ENCODE measurements at regions not wholly inside any gene's neighbourhood (a gene's known extent, or its start where the extent isn't known, plus 50 kb on each side); places are given as distances from the start of the nearest gene placed in this dataset.
"Not testable (repeated sequence)": the region's sequence is repeated elsewhere in the genome, so short reads cannot be mapped to it uniquely, and the experiment has no call there.

DNA sequence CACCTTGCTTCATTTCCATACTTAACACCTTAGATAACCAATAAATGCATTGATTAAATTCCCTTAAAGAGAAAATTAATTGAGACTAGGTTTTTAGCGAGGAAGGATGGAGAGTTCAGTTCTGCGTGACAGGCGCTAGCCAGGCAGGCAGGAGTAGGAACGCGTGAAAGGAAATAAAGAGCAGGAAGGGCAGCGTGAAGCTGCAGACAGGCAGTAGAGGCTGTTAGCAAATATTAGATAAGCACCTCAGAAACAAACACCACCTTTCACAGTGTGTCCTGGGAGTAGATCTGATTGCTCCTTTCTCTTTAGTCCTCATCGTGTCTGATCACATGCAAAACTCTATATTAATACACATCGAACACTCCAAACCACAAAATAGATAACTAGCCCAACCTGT, 282.7 kb upstream of the ADGRL2 start:
- DNase-seq, result no peak

DNA sequence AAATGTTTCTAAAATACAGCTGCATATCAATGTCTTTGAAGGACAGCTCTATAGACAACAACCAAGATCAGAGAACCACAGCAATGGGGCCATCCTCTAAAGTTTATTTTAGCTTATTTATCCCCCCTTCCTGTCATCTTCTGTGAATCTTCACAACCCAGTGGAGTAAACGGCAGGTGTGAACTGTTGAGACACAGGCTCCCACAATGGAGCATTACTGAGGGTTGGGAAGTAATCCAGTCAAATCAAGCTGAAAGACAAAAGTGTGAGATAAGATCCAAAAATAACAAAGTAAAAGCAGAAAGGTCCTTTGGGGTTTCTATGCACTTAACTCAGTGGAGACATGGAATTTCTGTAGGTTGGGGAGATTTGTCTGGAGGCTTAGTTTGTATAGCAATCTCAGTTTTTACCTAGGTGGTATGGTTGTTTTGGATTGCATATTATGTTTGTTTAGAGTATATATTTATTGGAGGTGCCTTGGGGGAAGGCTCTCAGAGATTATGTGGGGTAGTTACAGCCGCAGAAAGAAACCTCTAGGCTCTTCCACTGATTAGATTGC, 286.9 kb upstream of the ADGRL2 start:
- no peak for DNase-seq

DNA sequence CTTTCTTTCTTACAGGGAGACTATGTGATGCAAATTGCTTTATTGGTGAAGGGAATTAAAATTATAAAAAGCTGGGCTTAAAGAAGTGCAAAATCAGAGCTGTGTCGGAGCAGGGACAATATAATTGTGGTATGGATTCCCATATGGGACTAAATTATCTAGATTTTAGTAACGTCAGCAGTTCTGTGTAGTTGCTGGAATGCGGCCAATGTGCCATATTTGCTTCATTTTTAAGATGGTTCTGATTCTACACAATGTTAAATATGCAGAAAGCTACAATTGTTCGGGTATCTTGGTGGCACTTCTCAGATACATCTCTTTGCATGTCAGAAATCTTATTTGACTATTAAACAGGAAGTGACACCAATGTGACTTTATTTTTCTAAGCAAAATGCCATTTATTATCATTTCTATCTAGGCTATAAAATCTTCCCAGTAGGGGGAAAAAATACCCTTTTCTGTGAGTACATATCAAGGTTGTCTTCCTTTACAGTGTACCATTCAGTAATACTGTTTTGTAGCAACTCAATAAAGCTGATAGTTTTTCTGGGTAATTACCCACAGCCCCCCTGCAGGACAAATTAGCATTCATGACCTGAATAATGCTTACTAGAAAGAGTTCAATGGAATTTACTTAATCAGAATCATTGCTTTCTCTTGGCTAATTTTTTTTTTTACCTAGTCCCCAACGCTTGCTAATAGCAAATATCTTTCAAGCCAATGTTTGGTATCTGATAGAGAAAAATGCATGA, 288.3 kb upstream of the ADGRL2 start:
- DNase-seq, result peak in 1 of 2 experiments; percentile 48

GRCh38 chr1:81511281-81511680, 289.5 kb upstream of the ADGRL2 start:
- no peak for DNase-seq

DNA sequence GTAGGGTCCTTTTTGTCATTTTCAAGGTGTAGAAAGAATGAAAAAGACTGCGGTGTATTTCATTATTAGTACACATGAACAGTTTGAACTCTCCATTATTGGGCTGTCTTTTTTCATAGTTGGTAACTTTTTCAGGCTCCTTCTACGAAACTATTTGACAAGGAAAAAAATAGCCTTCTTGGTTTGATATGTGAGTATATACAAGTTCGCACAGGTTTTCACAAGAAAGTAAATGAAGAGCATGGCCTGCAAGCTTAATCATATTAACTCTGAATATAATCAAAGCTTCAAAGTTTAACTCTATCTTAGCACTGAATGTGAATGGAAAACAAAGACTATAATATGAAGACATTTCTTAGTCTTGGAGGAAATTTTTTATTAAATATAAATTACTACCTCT, 290.0 kb upstream of the ADGRL2 start:
- no peak for DNase-seq

DNA sequence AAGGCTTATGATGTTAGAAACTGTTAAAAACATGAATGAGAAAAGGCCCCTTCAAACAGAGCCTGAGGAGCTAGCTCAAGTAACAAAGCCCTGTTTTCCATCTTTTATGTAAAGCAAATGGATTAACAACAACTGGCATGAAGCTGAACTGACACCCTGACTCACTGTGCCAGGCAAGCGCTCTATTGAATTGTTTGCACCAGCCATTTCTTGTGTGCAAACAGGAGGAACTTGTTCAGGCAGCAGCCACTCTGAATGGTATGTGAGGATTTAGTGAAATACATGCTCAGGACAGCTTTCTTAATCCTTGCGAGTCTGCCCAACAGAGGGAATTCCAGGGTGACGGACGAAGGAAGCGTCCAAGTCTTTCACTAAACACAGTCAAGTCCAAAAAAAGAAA, 291.1 kb upstream of the ADGRL2 start:
- no peak for DNase-seq

DNA sequence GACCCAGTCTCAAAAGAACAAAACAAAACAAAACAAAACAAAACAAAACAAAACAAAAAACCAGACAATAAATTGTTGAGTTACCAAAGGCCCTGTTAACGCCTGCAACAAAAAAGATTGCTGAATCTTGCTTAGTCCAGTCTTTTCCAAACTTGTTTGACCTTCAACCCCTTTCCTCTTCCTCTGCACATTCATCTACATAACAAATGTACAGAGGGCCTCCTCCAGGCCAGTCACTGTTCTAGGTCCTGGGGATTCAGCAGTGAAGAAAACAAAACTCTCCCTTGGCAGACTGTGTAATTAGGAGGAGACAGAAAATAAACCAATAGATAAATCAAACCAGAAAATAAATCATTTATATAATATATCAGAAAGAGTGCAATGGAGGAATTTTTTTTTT, 294.0 kb upstream of the ADGRL2 start:
- DNase-seq, result no peak

DNA sequence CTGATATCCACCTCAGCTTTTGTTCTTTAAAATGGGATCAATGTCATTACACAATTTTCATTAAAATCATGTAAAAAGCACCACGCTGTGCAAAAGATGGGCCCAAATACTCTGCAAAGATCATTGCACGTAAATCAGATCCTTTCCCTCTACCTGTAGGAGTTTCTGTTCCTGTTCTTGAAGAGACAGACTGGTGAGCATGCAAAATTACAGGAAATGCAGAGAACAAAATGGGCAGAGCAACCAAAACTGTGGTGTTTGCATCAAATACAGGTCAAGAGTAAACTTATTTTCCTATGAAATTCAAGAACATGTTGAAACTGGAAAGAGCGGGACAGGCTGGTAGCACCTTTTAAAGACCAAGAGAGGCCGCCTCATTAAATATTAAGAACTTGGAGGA, 294.9 kb upstream of the ADGRL2 start:
- DNase-seq, result no peak

DNA sequence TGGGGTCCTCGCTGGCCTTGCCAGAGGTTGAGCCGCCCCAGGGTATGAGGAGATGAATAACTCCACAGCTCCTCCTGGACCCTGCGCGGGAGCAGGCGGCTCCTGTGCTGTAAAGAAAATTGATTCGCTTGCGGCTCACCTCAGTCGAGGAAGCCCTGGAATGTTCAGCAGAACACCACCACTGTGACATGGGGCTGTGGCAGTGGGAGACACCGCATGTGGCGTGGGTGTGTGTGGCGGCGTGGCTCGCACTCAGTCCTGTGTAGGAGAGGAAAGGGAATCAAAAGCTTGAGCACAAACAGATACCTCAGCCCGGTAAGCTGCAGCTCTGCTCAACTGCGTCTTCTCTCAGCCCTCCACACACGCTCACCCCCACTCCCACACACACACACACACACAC, 295.9 kb upstream of the ADGRL2 start:
- not testable (repeated sequence) for DNase-seq

- DNase-seq, result not testable (repeated sequence)
Measured at GRCh38 chr1:81502705-81503104, 298.0 kb upstream of the ADGRL2 start.

DNA sequence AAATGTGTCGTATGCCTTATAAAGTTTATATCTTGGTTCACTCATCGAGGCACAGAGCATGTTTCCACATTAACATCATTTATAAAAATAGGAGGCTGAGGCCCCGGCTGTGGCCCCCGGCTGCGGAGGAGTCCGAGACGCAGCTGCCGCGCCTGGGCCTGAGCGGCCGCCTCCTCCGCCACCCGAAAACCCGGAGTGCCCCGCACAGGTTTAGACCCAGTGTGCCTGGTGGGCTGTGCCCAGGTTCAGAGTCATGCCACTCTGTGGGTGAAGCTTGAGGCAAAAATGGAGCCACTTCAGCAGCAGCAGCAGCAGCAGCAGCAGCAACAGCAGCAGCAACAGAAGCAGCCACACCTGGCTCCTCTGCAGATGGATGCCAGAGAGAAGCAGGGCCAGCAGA, 299.2 kb upstream of the ADGRL2 start:
- DNase-seq, result not testable (repeated sequence)

DNA sequence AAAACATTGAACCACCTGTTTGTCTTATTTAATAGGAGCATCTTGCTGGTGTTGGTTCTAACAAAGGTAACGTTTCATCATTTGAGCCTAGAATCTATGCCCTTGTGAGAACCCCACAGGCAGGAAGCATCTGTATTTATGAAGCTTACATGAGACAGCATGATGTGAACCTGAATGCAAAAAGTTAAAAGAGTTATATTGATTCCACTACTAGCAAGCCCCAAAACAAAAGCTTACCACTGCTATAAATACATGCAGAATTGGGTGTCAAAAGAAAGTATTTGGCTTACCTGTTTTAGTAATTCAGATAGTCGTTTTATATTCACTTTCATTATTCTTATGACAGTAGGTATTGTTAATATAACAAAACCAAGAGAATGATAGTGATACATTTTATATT, 301.2 kb upstream of the ADGRL2 start:
- DNase-seq, result no peak

- no peak for DNase-seq
Measured at GRCh38 chr1:81498471-81499462, 302.0 kb upstream of the ADGRL2 start.

GRCh38 chr1:81496349-81496748, 304.4 kb upstream of the ADGRL2 start:
- no peak for DNase-seq

GRCh38 chr1:81493102-81493869, 307.4 kb upstream of the ADGRL2 start:
- DNase-seq, result no peak

GRCh38 chr1:81492628-81493027, 308.1 kb upstream of the ADGRL2 start:
- no peak for DNase-seq

DNA sequence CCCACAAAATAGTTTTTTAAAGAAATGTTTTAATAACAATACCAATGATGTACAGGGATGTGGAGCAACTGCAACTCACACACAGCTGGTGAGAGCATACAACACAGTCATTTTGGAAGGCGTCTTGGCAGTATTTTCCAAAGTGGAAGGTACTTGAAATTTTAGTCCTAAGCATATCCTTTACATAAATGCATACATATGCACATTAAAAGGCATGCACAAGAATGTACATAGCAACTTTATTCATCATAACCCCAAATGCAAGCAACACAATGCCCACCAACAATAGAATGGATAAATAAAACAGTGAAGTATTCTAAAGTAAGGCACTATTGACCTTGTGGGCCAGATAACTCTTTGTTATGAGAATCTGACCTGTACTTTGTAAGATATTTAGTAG, 310.1 kb upstream of the ADGRL2 start:
- no peak for DNase-seq

DNA sequence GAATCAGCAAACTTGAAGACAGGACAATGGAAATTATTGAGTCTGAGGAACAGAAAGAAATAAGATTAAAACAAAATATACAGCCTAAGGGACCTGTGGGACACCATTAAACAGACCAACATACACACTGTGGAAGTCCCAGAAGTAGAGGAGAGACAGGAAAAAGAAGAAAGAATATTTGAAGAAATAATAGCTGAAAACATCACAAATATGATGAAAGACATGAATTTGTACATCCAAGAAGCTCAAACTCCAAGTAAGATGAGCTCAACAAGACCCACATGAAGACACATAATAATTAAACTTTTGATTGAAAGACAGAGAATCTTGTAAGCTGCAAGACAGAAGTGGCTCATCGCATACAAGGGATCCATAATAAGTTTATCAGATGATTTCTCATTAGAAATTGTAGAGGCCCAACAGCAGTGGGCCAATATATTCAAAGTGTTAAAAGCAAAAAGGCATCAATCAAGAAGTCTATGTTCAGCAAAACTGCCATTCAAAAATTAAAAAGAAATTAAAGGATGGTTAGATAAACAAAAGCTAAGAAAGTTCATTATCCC, 311.3 kb upstream of the ADGRL2 start:
- no peak for DNase-seq

DNA sequence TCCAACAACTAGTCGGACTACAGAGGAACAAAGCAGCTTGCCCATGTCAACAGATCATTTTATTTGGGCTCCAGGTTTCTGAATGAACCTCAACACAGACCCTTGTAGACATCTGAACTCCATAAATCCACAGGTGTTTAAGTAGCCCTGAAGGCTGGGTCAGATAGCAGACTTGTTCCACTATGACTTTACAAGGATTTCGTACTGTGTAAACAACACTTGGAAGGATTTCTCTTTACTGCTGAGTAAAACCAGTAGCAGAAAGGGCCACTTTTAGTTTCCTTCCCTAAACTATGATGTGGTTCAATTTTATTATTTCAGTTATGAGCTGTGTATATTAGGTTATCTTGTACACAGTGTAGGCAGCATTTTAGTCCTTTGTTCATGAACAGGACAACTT, 316.4 kb upstream of the ADGRL2 start:
- no peak for DNase-seq

DNA sequence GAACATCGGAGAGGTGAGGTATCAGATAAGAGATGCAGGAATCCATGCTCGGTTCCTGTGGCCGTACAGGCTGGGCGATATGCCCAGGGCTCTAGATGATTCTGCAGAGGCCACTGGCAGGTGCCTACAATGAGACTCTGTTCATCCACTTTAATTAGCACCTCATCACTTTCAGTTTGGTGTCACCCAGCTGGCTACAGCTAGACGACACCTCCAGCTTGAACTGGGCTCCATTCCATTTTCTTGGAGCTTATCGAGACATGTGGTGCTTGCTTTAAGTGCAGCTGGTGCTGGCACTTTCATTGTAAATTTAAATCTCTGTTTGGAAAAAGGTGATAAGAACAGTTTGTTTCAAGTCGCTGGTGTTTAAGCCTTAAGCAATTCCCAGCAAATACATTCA, 322.5 kb upstream of the ADGRL2 start:
- peak; percentile 7 to 51 for DNase-seq

GRCh38 chr1:81477710-81478109, 323.0 kb upstream of the ADGRL2 start:
- no peak for DNase-seq

GRCh38 chr1:81472387-81472786, 328.3 kb upstream of the ADGRL2 start:
- no peak for DNase-seq

DNA sequence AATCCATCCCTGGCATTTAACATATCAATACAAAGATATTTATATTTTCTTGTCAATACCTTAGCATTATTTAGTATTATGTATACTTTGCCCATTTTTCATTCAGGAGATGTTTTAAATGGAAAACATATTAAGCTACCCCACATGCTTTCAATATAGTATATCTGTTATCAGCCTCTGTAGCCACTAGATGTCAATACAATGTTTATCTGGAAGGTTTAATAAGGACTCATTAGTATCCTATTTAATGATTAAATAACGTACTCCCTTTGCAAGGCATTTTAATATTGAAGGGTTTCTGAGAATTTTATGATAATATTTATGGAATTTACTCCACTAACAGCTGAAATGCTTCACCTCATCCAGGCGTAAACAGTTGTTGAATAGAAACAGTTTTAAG, 329.5 kb upstream of the ADGRL2 start:
- no peak for DNase-seq
